HG02981 (cell line): ENCODE measurements at regions not wholly inside any gene's neighbourhood (a gene's known extent, or its start where the extent isn't known, plus 50 kb on each side); places are given as distances from the start of the nearest gene placed in this dataset.
"Not testable (repeated sequence)": the region's sequence is repeated elsewhere in the genome, so short reads cannot be mapped to it uniquely, and the experiment has no call there.

Experiments used
- ATAC-seq: cut with Tn5 transposase; IDR thresholded peaks from one replicate; pipeline ENCODE4 v1.9.1; 2021; ENCODE audit warnings: mild to moderate bottlenecking, moderate library complexity; ENCODE audit not compliant: unreplicated experiment

GRCh38 chr6:137707038-137707589 lies 159.9 kb upstream of the TNFAIP3 start:
- ATAC-seq = no peak

GRCh38 chr6:137707590-137708360 lies 159.3 kb upstream of the TNFAIP3 start:
- ATAC-seq = peak; percentile 55

GRCh38 chr6:137708481-137708880 lies 158.6 kb upstream of the TNFAIP3 start:
- no peak for ATAC-seq

- peak; percentile 29 for ATAC-seq
Measured at GRCh38 chr6:137709424-137710236, 157.4 kb upstream of the TNFAIP3 start.

GRCh38 chr6:137711972-137712371 lies 155.1 kb upstream of the TNFAIP3 start:
- ATAC-seq = no peak

GRCh38 chr6:137712587-137712986 lies 154.5 kb upstream of the TNFAIP3 start:
- no peak for ATAC-seq

- no peak for ATAC-seq
Measured at GRCh38 chr6:137715589-137716045, 151.4 kb upstream of the TNFAIP3 start.

GRCh38 chr6:137717074-137718073 lies 149.7 kb upstream of the TNFAIP3 start:
- ATAC-seq = peak; percentile 64

GRCh38 chr6:137718903-137719302 lies 148.2 kb upstream of the TNFAIP3 start:
- not testable (repeated sequence) for ATAC-seq

- ATAC-seq = no peak
Measured at GRCh38 chr6:137722749-137723272, 144.2 kb upstream of the TNFAIP3 start.

- no peak for ATAC-seq
Measured at GRCh38 chr6:137723273-137724017, 143.6 kb upstream of the TNFAIP3 start.

GRCh38 chr6:137724018-137724403 lies 143.0 kb upstream of the TNFAIP3 start:
- ATAC-seq = no peak

GRCh38 chr6:137724495-137725211 lies 142.4 kb upstream of the TNFAIP3 start:
- no peak for ATAC-seq

- no peak for ATAC-seq
Measured at GRCh38 chr6:137725949-137726348, 141.1 kb upstream of the TNFAIP3 start.

GRCh38 chr6:137726582-137726981 lies 140.5 kb upstream of the TNFAIP3 start:
- ATAC-seq = no peak

GRCh38 chr6:137727216-137727765 lies 139.8 kb upstream of the TNFAIP3 start:
- no peak for ATAC-seq

- ATAC-seq = no peak
Measured at GRCh38 chr6:137728386-137729349, 138.4 kb upstream of the TNFAIP3 start.
